ENCODE measurements at regions not wholly inside any gene's neighbourhood (a gene's known extent, or its start where the extent isn't known, plus 50 kb on each side); places are given as distances from the start of the nearest gene placed in this dataset.
"Not testable (repeated sequence)": the region's sequence is repeated elsewhere in the genome, so short reads cannot be mapped to it uniquely, and the experiment has no call there.

DNA sequence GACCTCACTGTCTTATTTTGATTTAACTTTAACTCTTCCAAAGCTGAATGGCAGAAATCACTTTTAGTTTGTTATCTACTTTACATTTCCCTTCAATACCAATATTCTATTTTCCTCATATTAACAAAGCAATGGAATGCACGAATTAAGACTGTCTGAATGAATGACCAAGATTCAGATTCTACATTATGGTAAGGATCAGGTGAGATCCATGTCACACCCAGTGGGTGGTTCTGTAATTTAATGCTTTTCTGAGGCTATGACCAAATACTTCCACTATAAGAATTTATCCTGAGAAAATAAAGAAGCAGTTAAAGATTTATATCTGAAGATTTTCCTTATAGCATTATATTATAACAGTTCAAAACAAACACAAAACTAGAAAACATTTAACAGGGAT lies 90.2 kb upstream of the NUPR2 start:
- Histone ChIP-seq H3K36me3 (no peaks in the 10 kb centered on the region), H3K27ac (no peak overlapping the region), H3K4me1 (no peaks in the 10 kb centered on the region), H3K4me3 (no peak overlapping the region), H3K9me3 (peaks cover 8 to 9% of the 10 kb centered on the region in 2 donors), H3K27me3 (no peaks in the 10 kb centered on the region)
- DNase-seq (ENCODE audit: low spot score in 2 of 2): no peak
- TF ChIP-seq POLR2A (IDR thresholded peaks at IDR 0.05) (no peak), POLR2AphosphoS5 (IDR thresholded peaks at IDR 0.05) (no peak)
- TF ChIP-seq, protein P1, sequence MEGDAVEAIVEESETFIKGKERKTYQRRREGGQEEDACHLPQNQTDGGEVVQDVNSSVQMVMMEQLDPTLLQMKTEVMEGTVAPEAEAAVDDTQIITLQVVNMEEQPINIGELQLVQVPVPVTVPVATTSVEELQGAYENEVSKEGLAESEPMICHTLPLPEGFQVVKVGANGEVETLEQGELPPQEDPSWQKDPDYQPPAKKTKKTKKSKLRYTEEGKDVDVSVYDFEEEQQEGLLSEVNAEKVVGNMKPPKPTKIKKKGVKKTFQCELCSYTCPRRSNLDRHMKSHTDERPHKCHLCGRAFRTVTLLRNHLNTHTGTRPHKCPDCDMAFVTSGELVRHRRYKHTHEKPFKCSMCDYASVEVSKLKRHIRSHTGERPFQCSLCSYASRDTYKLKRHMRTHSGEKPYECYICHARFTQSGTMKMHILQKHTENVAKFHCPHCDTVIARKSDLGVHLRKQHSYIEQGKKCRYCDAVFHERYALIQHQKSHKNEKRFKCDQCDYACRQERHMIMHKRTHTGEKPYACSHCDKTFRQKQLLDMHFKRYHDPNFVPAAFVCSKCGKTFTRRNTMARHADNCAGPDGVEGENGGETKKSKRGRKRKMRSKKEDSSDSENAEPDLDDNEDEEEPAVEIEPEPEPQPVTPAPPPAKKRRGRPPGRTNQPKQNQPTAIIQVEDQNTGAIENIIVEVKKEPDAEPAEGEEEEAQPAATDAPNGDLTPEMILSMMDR (IDR thresholded peaks at IDR 0.05): no peak
- intact Hi-C loops (cut with DNase I; ENCODE audit: low total_unique reads): no loop called here

DNA sequence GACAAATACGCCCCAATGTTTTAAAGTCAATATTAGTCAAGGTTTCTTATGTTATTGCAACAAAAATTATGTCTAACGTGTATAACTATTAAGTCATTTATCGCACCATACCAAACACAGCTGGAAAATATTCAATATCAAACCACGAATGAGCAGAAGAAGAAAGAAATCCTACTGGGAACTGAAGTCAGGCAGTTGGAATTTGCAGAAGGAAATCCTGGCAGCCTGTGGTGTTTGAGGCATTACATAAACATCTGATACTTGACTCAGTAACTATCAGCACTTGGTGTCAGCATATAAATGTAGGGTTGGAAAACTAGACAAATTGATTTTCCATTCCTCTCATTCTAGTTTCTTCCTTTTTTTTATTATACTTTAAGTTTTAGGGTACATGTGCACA lies 83.4 kb upstream of the NUPR2 start:
- no peak for DNase-seq (ENCODE audit: low spot score in 2 of 2)
- no peaks in the 10 kb centered on the region for H3K27me3 ChIP-seq
- TF ChIP-seq, protein P1 (IDR thresholded peaks at IDR 0.05): no peak
- TF ChIP-seq POLR2A (IDR thresholded peaks at IDR 0.05) (no peak), POLR2AphosphoS5 (IDR thresholded peaks at IDR 0.05) (no peak)
- H3K4me3 ChIP-seq: no peak overlapping the region
- intact Hi-C loops (cut with DNase I; ENCODE audit: low total_unique reads): no loop called here
- H3K36me3 ChIP-seq: no peaks in the 10 kb centered on the region
- no peaks in the 10 kb centered on the region for H3K4me1 ChIP-seq
- H3K9me3 ChIP-seq: peaks cover 0 to 12% of the 10 kb centered on the region in 2 donors
- H3K27ac ChIP-seq: no peak overlapping the region

DNA sequence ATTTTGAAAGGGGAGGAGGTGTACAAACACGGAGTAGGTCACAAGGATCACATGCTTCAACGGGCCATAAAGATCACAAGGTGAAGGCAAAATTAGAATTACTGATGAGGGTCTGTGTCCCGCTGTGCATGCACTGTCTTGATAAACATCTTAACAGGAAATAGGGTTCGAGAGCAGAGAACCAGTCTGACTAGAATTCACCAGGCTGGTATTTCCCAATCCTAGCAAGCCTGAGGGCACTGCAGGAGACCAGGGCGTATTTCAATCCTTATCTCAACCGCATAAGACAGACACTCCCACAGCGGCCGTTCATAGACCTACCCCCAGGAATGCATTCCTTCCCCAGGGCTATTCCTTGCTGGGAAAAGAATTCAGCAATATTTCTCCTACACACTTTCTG lies 80.0 kb upstream of the NUPR2 start:
- H3K9me3 ChIP-seq: peaks cover 0 to 12% of the 10 kb centered on the region in 2 donors
- intact Hi-C loops (cut with DNase I; ENCODE audit: low total_unique reads); H3K27ac ChIP-seq; H3K36me3 ChIP-seq; H3K27me3 ChIP-seq; H3K4me3 ChIP-seq; H3K4me1 ChIP-seq: not testable (repeated sequence)
- peak; percentile 20 to 52 for DNase-seq (ENCODE audit: low spot score in 2 of 2)
- TF ChIP-seq POLR2AphosphoS5 (IDR thresholded peaks at IDR 0.05): peak in 1 of 3 donors; percentile 14

DNA sequence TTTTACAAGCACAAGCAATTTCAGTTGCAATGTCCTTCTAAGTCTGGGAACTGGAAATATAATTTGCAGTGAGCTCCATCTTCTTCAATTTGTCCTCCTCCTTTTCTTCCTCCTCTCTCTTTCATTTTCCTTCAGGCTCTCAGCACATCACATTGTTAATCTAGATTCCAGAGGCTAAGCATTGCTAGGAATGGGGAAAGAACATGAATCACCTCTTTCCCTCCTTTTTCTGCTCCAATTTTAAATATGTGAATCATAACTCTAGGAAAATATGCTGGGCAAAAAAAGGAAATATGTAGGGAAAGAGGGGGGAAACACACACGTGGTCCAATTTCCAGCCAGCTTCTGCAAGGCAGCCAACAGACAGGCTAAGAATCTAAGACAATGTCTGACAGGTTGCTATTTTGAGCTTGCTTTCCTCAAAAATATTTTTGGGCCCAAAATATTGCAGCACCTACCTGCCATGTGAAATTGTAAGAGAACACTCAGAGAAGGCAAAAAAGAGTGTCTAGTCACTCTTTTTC lies 72.7 kb upstream of the NUPR2 start:
- Histone ChIP-seq H3K9me3 (no peaks in the 10 kb centered on the region), H3K27ac (no peak overlapping the region), H3K4me1 (no peaks in the 10 kb centered on the region), H3K36me3 (no peaks in the 10 kb centered on the region), H3K27me3 (no peaks in the 10 kb centered on the region), H3K4me3 (no peak overlapping the region)
- intact Hi-C loops (cut with DNase I; ENCODE audit: low total_unique reads): no loop called here
- TF ChIP-seq, protein P1 (IDR thresholded peaks at IDR 0.05): no peak
- TF ChIP-seq POLR2A (IDR thresholded peaks at IDR 0.05) (no peak), POLR2AphosphoS5 (IDR thresholded peaks at IDR 0.05) (no peak)
- DNase-seq (ENCODE audit: low spot score in 2 of 2): no peak

DNA sequence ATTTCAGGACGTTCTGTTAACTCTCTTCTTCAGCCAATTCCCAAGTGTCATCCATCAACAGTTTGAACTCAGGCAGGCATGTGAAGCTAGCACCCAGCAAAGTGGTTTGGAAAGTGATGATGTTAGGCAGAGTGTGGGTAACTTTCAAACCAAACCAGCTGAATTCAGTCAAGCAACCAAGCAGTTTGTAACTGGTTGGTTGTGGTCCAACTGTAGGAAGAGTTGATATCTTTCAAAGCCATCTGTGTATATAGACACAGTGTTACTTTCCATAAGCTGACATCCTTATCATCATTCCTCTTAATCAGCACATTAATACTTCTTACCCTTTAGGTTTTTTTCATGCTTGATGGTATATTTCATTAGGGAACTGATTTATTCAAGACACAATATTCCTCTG lies 72.2 kb upstream of the NUPR2 start:
- intact Hi-C loops (cut with DNase I; ENCODE audit: low total_unique reads): no loop called here
- Histone ChIP-seq H3K27me3 (no peaks in the 10 kb centered on the region), H3K4me1 (no peaks in the 10 kb centered on the region), H3K4me3 (no peak overlapping the region), H3K27ac (no peak overlapping the region), H3K36me3 (no peaks in the 10 kb centered on the region), H3K9me3 (no peaks in the 10 kb centered on the region)
- TF ChIP-seq POLR2A (IDR thresholded peaks at IDR 0.05) (no peak), POLR2AphosphoS5 (IDR thresholded peaks at IDR 0.05) (no peak)
- TF ChIP-seq, protein P1 (IDR thresholded peaks at IDR 0.05): no peak
- DNase-seq (ENCODE audit: low spot score in 2 of 2): no peak

DNA sequence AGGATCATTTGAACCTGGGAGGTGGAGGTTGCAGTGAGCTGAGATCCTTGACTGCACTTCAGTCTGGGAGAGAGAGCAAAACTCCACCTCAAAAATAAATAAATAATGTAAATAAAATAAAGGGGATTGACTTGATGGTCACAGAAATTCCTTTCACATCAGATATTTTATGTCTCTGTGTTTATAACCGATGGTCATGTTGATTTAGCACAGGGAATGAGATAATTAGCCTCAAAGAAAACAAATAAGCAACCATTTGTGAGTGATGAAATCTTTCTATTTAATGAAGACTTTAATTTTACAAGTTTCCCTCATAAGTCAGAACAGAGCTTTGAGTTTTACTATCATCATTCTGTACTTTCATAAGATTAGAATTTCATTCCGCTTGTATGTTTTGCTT lies 64.8 kb upstream of the NUPR2 start:
- DNase-seq (ENCODE audit: low spot score in 2 of 2): no peak
- H3K4me1 ChIP-seq: no peaks in the 10 kb centered on the region
- TF ChIP-seq, protein P1 (IDR thresholded peaks at IDR 0.05): no peak
- TF ChIP-seq POLR2AphosphoS5 (IDR thresholded peaks at IDR 0.05) (no peak), POLR2A (IDR thresholded peaks at IDR 0.05) (no peak)

More for the DNA sequence above, 64.8 kb upstream of the NUPR2 start:
- Histone ChIP-seq H3K9me3 (no peaks in the 10 kb centered on the region), H3K4me3 (no peak overlapping the region), H3K27ac (no peak overlapping the region), H3K27me3 (no peaks in the 10 kb centered on the region), H3K36me3 (no peaks in the 10 kb centered on the region)
- intact Hi-C loops (cut with DNase I; ENCODE audit: low total_unique reads): no loop called here
